ENCODE measurements at regions not wholly inside any gene's neighbourhood (a gene's known extent, or its start where the extent isn't known, plus 50 kb on each side); places are given as distances from the start of the nearest gene placed in this dataset.

DNA sequence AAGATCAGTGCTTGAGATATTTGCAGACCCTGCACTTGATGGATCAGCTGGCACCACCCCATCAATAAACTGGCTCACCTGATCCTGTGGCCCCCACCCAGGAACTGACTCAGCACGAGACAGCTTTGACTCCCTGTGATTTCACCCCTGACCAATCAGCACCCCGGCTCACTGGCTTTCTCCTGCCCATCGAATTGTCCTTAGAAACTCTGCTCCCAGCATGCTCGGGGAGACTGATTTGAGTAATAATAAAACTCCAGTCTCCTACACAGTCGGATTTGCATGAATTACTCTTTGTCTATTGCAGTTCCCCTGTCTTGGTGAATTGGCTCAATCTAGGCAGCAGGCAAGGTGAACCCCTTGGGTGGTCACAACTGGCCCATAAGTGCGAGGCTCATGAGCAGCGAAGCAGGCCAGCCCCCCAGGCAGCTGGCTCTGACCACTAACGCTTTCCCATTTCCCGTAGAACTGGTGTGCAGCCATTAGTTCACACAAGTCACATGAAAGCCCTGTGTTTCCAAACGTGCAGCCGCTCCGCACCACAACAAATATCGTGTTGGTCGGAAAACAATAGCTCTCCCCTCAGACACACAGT lies 79.6 kb downstream of the RSPH3 start:
- ATAC-seq, result no peak
- Histone ChIP-seq H3K4me1 (peaks cover 8% of the 10 kb centered on the region; the same call in 2 of the 3 replicates), H3K4me2 (no peak overlapping the region), H3K27ac (no peak overlapping the region), H3K9me3 (no peaks in the 10 kb centered on the region), H3K4me3 (no peak overlapping the region)
- CTCF ChIA-PET, result interaction anchor here (1.2 kb wide), 1 partner anchor 13 kb away, joined by 3 read pairs; no protein-coding TSS in a partner anchor
- 77% methylated on average over 14 of the region's 14 CpGs for WGBS (ENCODE audit: missing lambda C conversion rate)
- no peak for FAIRE-seq
- POLR2A ChIA-PET, result no interaction called here
- DNase-seq (ENCODE audit: low read depth in 1 of 2, low spot score in 1 of 2), result no peak
- TF ChIP-seq, protein P1, sequence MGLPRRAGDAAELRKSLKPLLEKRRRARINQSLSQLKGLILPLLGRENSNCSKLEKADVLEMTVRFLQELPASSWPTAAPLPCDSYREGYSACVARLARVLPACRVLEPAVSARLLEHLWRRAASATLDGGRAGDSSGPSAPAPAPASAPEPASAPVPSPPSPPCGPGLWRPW (IDR thresholded peaks at IDR 0.05), result no peak
- TF ChIP-seq RFX5 (IDR thresholded peaks at IDR 0.05) (no peak), ZSCAN20 (CRISPR knock-in tag; IDR thresholded peaks at IDR 0.05) (no peak), TFCP2L1 (CRISPR knock-in tag; IDR thresholded peaks at IDR 0.05) (no peak), CBX2 (IDR thresholded peaks at IDR 0.05; ENCODE audit: borderline replicate concordance, low read depth) (no peak), USF2 (IDR thresholded peaks at IDR 0.05) (no peak), EP300 (IDR thresholded peaks at IDR 0.05) (no peak), KDM5A (IDR thresholded peaks at IDR 0.05) (no peak), POLR2AphosphoS2 (conservative IDR thresholded peaks at IDR 0.05; ENCODE audit: low read length) (no peak), HOXA7 (CRISPR knock-in tag; IDR thresholded peaks at IDR 0.05) (no peak), HDAC2 (IDR thresholded peaks at IDR 0.05) (no peak), HEYL (CRISPR knock-in tag; IDR thresholded peaks at IDR 0.05) (no peak), RCOR1 (IDR thresholded peaks at IDR 0.05; ENCODE audit: low read depth, low read length) (no peak), MAZ (IDR thresholded peaks at IDR 0.05; ENCODE audit: borderline replicate concordance, low read depth, low read length) (no peak), NFE2L2 (conservative IDR thresholded peaks at IDR 0.05; ENCODE audit: low read length) (no peak), ZC3H11A (IDR thresholded peaks at IDR 0.05) (no peak), RNF2 (IDR thresholded peaks at IDR 0.05; ENCODE audit: borderline replicate concordance, low read depth) (no peak)
- TF ChIP-seq, protein P2, sequence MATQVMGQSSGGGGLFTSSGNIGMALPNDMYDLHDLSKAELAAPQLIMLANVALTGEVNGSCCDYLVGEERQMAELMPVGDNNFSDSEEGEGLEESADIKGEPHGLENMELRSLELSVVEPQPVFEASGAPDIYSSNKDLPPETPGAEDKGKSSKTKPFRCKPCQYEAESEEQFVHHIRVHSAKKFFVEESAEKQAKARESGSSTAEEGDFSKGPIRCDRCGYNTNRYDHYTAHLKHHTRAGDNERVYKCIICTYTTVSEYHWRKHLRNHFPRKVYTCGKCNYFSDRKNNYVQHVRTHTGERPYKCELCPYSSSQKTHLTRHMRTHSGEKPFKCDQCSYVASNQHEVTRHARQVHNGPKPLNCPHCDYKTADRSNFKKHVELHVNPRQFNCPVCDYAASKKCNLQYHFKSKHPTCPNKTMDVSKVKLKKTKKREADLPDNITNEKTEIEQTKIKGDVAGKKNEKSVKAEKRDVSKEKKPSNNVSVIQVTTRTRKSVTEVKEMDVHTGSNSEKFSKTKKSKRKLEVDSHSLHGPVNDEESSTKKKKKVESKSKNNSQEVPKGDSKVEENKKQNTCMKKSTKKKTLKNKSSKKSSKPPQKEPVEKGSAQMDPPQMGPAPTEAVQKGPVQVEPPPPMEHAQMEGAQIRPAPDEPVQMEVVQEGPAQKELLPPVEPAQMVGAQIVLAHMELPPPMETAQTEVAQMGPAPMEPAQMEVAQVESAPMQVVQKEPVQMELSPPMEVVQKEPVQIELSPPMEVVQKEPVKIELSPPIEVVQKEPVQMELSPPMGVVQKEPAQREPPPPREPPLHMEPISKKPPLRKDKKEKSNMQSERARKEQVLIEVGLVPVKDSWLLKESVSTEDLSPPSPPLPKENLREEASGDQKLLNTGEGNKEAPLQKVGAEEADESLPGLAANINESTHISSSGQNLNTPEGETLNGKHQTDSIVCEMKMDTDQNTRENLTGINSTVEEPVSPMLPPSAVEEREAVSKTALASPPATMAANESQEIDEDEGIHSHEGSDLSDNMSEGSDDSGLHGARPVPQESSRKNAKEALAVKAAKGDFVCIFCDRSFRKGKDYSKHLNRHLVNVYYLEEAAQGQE (IDR thresholded peaks at IDR 0.05), result no peak
- TF ChIP-seq, protein P3, sequence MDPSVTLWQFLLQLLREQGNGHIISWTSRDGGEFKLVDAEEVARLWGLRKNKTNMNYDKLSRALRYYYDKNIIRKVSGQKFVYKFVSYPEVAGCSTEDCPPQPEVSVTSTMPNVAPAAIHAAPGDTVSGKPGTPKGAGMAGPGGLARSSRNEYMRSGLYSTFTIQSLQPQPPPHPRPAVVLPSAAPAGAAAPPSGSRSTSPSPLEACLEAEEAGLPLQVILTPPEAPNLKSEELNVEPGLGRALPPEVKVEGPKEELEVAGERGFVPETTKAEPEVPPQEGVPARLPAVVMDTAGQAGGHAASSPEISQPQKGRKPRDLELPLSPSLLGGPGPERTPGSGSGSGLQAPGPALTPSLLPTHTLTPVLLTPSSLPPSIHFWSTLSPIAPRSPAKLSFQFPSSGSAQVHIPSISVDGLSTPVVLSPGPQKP (IDR thresholded peaks at IDR 0.05; ENCODE audit: low read depth, low read length), result no peak
- TF ChIP-seq, protein P4, sequence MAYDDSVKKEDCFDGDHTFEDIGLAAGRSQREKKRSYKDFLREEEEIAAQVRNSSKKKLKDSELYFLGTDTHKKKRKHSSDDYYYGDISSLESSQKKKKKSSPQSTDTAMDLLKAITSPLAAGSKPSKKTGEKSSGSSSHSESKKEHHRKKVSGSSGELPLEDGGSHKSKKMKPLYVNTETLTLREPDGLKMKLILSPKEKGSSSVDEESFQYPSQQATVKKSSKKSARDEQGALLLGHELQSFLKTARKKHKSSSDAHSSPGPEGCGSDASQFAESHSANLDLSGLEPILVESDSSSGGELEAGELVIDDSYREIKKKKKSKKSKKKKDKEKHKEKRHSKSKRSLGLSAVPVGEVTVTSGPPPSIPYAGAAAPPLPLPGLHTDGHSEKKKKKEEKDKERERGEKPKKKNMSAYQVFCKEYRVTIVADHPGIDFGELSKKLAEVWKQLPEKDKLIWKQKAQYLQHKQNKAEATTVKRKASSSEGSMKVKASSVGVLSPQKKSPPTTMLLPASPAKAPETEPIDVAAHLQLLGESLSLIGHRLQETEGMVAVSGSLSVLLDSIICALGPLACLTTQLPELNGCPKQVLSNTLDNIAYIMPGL (CRISPR knock-in tag; IDR thresholded peaks at IDR 0.05; ENCODE audit: borderline replicate concordance), result no peak
